NCI-H526 (cell line): ENCODE measurements at regions not wholly inside any gene's neighbourhood (a gene's known extent, or its start where the extent isn't known, plus 50 kb on each side); places are given as distances from the start of the nearest gene placed in this dataset.
A peak's percentile ranks its signal among the peaks of the same experiment; 100 is the strongest.
"Not testable (repeated sequence)": the region's sequence is repeated elsewhere in the genome, so short reads cannot be mapped to it uniquely, and the experiment has no call there.

ENCODE experiments used
- DNase-seq, 2 experiments: peaks; one replicate each; lab custom pipeline; 2025; lab: John Stamatoyannopoulos, UW

DNA sequence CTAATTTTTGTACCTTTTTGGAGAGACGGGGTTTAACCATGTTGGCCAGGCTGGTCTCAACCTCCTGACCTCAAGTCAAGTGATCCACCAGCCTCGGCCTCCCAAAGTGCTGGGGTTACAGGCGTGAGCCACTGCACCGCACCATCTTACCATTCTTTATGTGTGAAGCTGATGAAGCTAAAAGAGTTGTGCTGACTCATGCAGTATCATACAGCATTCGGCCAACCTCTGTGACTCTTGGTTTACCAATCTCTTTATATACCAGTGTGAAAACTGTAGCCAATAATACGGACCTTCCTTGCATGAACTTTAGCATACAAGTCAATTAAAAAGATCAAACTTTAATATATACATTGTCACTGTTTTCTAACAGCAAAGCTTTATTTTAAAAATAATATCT is 878.2 kb upstream of the MBL2 start:
- DNase-seq, result no peak

- DNase-seq, result not testable (repeated sequence)
Observed at GRCh38 chr10:53647221-53647620, 874.6 kb upstream of the MBL2 start.

DNA sequence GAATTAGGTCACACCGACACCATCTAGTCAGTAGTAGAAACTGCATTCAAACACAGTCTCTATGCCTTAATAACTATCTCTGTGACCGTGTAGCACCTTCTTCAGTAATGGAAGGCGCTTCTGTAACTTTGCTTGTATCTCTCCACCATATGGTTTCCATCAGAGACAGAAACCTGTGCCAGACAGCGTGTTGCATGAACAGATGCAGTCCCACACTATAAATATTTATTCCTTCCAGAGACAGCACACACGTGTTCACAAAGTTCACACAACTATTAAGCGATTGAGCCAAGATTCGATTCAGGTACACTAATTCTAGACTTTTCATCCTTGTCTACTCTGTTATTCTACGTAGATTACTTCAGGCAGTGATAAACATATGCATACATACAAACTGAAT is 873.9 kb upstream of the MBL2 start:
- no peak for DNase-seq

DNA sequence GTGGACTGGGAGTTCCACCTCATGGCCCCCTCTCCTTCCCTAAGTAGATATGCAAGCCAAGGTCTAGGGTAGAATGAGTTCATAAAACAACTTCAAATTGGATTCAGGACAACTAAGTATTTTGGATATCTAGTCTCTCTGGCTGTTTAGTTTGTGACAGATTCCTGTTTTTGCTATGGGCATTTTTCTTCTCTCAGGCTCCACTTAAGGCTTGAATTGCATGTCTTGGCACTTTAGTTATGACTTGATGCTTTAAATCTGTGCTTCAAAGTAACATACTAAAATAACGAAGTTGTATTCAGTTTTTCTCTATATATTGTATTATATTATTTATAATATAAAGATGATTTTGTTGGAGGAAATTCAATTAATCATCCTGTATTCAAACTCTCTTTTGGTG is 873.4 kb upstream of the MBL2 start:
- DNase-seq, result no peak

DNA sequence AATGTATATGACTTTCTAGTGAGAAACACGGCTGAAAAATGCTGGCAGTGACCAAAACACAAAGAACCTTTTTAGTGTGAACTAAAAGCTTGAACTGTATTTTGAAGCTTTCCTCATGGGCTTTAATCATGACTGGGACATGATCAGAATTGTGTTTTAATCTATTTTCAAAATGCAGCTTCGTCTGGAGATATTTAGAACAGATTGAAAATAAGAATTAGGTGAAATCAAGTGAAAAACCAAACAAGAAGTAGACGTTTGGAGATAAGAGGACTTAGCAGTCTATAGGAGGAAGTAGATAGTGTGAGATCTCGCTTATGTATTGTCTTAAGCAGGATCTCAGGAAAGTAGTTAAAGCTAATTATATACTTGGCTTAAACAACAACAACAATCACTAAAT is 865.4 kb upstream of the MBL2 start:
- DNase-seq, result no peak

GRCh38 chr10:53624722-53625121 is 852.1 kb upstream of the MBL2 start:
- peak in 1 of 2 experiments; percentile 23 for DNase-seq

- no peak for DNase-seq
Observed at GRCh38 chr10:53622201-53622600, 849.6 kb upstream of the MBL2 start.

GRCh38 chr10:53619671-53620070 is 847.1 kb upstream of the MBL2 start:
- DNase-seq, result no peak

- no peak for DNase-seq
Observed at GRCh38 chr10:53607691-53608090, 835.1 kb upstream of the MBL2 start.

DNA sequence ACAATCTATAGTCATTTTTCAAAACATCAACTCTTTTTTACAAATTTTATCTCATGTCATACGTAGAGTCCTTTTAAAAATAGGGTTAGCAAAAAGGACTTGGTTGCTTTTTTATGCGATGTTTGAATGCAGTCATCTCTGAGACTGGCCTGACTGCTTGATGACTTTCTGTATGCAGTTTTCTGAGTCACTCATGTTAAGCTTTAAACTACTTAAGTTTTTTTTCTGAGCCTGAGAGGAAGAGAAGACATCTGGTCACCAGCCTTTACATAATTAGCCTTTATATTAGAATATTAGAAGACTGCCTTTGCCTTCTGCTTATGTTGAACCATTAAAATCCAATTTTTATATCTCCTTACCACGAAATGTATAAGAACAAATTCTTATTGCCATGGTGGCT is 834.4 kb upstream of the MBL2 start:
- no peak for DNase-seq

DNA sequence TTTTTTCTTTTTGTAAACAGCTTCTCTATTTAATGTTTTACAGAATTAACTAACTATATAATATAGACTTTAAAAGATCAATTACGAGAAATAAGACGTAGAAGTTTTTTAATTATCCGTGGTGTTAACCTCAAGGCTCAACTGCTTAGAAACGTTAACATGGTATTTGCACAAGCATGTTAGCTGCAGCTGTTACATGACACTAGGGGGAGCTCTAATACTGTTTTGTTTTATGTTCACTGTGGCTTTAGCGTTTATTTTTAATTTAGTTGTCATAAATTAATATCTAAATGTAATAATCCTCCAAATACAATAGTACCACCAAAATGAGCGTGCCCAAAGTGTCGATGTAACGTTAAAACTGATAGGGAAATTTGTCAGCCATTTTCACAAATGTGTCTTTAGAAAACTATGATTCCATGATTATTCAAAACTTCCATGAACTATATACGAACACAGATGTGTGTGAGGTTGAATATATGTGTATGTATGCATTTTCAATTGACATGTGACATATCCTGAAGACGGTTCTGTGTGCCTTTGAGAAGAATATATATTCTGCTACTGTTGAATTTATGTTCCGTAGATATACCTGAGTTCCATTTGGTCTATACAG is 828.8 kb upstream of the MBL2 start:
- DNase-seq, result peak; percentile 1 to 27

DNA sequence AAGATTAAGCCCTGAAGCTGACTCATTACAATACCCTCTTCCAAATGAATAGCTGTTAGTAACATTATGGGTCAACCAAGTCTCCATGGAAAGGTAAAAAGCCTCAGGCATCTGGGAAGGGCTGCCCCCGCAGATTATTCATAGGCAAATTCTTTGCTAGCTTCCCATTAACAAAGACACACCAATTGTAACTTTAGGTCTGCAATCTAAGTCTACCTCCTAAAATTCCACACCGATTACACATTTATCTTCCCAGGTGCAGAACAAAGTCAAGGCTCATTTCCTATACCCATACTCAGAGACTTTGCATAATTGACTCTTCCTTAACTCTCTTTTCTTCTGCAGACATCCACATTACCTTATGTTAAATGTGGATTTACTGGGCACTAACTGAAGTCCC is 826.3 kb upstream of the MBL2 start:
- DNase-seq, result peak; percentile 13 to 18

DNA sequence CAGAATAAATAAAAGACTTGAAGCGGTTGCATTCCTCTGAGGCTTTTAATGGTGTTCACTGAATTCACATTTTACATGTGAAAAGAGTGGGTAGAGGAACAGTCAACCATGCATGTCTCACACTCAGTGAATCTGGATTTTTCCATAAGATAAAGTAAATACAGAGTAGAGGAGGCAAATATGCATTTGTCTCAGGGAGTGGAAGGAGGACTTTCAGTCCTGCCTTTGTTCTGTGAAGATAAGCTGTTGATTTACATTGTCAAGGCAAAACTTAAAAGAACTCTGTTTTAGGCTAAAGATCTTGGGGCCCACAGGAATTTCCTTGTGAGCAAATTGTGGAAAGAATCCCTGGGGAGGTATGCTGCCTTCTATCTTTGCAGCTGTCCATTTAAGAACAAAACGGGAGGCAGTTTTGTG is 825.3 kb upstream of the MBL2 start:
- DNase-seq, result no peak

DNA sequence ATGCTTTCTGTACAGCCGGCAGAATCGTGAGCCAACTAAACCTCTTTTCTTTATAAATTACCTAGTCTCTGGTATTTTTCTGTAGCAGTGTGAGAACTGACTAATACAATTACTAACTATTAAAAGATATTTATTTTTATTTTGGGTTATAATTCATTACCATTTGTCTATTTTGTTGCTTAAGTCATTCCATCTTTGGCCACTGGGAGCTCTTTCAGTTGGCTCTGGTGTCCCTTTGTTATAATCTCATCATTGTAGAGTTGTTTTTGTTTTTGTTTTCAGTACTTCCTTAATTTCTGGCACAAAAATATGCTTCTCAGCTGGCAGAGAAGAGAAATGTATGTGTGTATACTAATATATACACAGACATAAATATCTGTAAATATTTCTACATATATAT is 807.9 kb upstream of the MBL2 start:
- no peak for DNase-seq

DNA sequence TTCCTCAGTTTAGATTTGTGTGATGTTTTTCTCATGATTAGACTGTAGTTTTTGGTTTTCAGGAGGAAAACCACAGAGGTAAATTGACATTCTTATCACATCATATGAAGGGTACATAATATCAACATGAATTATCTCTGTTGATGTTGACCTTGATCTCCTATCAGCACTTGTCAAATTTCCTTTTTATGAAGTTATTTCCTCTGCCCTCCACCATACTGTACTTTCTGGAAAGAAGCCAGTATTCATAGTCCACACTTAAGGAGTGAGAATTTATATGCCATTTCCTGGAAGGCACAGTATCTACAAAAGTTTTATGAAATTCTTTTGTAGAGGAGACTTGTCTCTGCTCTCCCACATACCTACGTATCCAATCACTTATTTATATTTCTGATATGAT is 807.2 kb upstream of the MBL2 start:
- no peak for DNase-seq

- no peak for DNase-seq
Observed at GRCh38 chr10:53574024-53574423, 801.4 kb upstream of the MBL2 start.

DNA sequence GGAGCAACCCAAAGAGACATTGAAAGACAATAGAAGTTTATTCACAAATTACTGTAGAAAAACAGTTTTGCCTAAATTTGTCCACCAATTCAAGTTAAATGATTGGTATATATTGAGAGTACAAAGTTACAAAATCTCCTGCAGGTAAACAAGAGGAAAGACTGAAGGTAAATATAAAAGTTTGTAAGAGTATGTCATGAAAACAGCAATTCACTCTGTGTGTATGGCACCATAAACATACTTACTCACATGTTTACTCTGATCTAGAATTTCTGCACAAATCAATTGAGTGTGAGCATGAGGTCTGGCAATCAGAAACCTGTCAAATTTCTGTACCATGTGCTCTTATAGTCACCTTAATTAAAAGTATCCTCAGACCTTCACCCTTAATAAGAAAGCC is 800.9 kb upstream of the MBL2 start:
- no peak for DNase-seq

DNA sequence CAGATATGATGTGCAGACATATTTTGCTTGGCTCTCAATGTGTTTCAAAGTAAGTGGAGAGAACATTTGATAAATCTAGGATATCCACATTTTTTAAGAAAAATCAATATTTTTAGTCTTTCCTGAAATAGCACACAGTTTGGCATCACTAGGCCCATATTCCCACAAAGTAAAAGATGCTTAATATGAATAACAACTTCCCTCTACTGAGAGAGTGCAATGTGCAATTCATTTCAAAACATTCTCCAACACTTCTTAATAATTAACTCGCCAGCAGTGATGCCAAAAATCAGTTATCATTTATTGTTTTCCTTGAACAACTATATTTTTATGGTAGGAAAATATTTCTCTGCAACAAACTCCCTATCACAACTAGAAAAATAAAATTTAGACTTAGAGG is 800.2 kb upstream of the MBL2 start:
- DNase-seq, result no peak

GRCh38 chr10:53570221-53570620 is 797.6 kb upstream of the MBL2 start:
- DNase-seq, result no peak

- peak; percentile 41 to 46 for DNase-seq
Observed at GRCh38 chr10:53569455-53569854, 796.9 kb upstream of the MBL2 start.

GRCh38 chr10:53548664-53549063 is 776.1 kb upstream of the MBL2 start:
- no peak for DNase-seq

DNA sequence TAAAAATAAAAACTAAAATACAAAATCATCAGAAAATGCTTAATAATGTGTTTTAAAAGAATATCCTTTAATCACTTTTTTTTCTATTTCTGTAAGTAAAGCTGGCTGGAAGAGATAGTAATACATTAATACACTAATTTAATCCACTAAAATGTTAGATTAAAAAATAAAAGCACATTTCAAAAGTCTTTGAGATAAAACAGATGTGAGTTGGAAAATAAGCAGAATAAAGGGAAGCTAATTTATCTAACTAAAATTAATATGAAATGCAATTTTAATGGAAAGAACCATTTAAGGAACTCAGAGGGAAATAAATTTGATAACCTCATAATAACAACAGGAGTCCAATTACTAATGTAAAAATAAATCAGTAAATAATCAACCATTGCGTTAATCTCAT is 774.8 kb upstream of the MBL2 start:
- no peak for DNase-seq

GRCh38 chr10:53543410-53543809 is 770.8 kb upstream of the MBL2 start:
- DNase-seq, result peak; percentile 21 to 22

- DNase-seq, result no peak
Observed at GRCh38 chr10:53537508-53537907, 764.9 kb upstream of the MBL2 start.

GRCh38 chr10:53536322-53536721 is 763.7 kb upstream of the MBL2 start:
- DNase-seq, result no peak
